Thymus (tissue), 11 donors: ENCODE measurements at regions not wholly inside any gene's neighbourhood (a gene's known extent, or its start where the extent isn't known, plus 50 kb on each side); places are given as distances from the start of the nearest gene placed in this dataset.

ENCODE experiments used
- DNase-seq, 9 donors: peaks; one replicate each; pipeline ENCODE4 v3.0.0-alpha.2; 2013; ENCODE audit warnings: low spot score in 9 of 9, low read depth in 6 of 9, missing footprints in 1 of 9
- H3K27ac ChIP-seq, 2 donors: one replicate each; pipeline ENCODE4 v1.5.1; 2013; ENCODE audit warnings: control low read depth in 1 of 2, low read depth in 1 of 2, low read length in 1 of 2, mild to moderate bottlenecking in 1 of 2, moderate library complexity in 1 of 2
- H3K27me3 ChIP-seq, 2 donors: one replicate each; pipeline ENCODE4 v1.5.1; 2013; ENCODE audit warnings: low read length in 1 of 2; ENCODE audit not compliant: control insufficient read depth in 2 of 2, insufficient read depth in 1 of 2
- H3K36me3 ChIP-seq, 2 donors: one replicate each; pipeline ENCODE4 v1.5.1; 2013; ENCODE audit warnings: low read length in 1 of 2, mild to moderate bottlenecking in 1 of 2, moderate library complexity in 1 of 2; ENCODE audit not compliant: control insufficient read depth in 2 of 2, insufficient read depth in 2 of 2
- H3K4me1 ChIP-seq, 2 donors: one replicate each; pipeline ENCODE4 v1.5.1; 2013; ENCODE audit warnings: low read length in 2 of 2; ENCODE audit not compliant: control insufficient read depth in 2 of 2, insufficient read depth in 2 of 2
- H3K4me3 ChIP-seq, 2 donors: one replicate each; pipeline ENCODE4 v1.5.1; 2013; ENCODE audit warnings: low read length in 2 of 2, control low read depth in 1 of 2, mild to moderate bottlenecking in 1 of 2
- H3K9me3 ChIP-seq, 2 donors: one replicate each; pipeline ENCODE4 v1.5.1; 2013; ENCODE audit warnings: low read length in 1 of 2, mild to moderate bottlenecking in 1 of 2; ENCODE audit not compliant: control insufficient read depth in 2 of 2, insufficient read depth in 1 of 2
- WGBS: extraction: QIAGEN DNeasy Blood & Tissue Kit; methylation state at CpG from one replicate; pipeline ENCODE4 v1.1.7; 2013; 5-methylcytosine and 5-hydroxymethylcytosine counted together
- donor health status: healthy.

- H3K36me3 ChIP-seq, result no peaks in the 10 kb centered on the region
- no peaks in the 10 kb centered on the region for H3K27me3 ChIP-seq
- DNase-seq, result no peak
- H3K9me3 ChIP-seq, result no peaks in the 10 kb centered on the region
- no peak overlapping the region for H3K4me3 ChIP-seq
- H3K4me1 ChIP-seq, result peaks cover 5 to 36% of the 10 kb centered on the region in 2 donors
- no peak overlapping the region for H3K27ac ChIP-seq
- 94% methylated on average over 11 of the region's 11 CpGs for WGBS
Measured at GRCh38 chr2:2638547-2639220, 307.6 kb upstream of the MYT1L start.

DNA sequence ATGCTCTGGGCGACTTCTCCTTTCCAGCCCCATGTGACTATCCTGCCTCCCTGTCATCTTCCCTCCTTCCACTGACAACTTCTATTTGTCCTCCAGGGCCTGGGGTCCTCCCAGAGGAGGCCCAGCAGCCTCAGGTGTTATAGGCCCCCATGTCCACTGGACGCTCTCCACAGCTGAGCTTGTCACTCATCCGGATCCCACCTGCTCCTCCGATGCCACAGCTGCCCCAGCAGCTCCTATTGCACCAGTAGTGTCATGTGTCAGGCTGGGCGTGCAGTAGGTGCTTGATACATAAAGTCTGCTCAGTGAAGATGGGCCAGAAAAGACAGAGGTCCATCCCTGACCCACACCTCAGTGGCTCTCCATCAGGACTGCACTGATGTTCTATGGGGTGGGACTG is 305.7 kb upstream of the MYT1L start:
- Histone ChIP-seq H3K4me1 (peaks cover 5 to 32% of the 10 kb centered on the region in 2 donors), H3K4me3 (no peak overlapping the region), H3K36me3 (no peaks in the 10 kb centered on the region), H3K27ac (no peak overlapping the region), H3K27me3 (no peaks in the 10 kb centered on the region), H3K9me3 (no peaks in the 10 kb centered on the region)
- DNase-seq, result no peak
- WGBS, result 93% methylated on average over 5 of the region's 5 CpGs

DNA sequence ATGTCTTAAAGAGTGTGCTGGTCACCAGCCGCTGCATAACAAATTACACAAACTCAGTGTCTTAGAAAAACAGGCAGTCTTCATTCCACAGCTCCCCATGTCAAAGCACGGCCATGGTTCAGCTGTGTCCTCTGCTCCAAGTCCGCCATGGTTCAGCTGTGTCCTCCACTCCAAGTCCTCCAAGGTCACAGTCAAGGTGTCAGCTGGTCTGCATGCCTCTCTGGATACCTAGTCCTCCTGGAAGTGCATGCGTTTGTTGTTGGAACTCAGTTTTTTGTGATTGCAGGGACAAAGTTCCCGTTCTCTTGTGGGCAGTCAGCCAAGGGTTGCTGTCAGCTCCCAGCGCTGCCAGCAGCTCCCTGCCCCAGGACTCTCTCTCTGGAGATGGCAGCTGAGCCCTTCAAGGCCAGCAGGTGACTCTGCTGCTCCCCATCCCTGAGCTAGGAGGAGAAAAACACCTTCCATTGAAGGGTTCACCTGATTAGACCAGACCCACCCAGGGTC is 304.0 kb upstream of the MYT1L start:
- H3K9me3 ChIP-seq, result no peaks in the 10 kb centered on the region
- H3K4me3 ChIP-seq, result no peak overlapping the region
- no peak for DNase-seq
- no peaks in the 10 kb centered on the region for H3K27me3 ChIP-seq
- peaks cover 3 to 15% of the 10 kb centered on the region in 2 donors for H3K4me1 ChIP-seq
- no peaks in the 10 kb centered on the region for H3K36me3 ChIP-seq
- H3K27ac ChIP-seq, result no peak overlapping the region
- 98% methylated on average over 6 of the region's 6 CpGs for WGBS

GRCh38 chr2:2633017-2633416 is 301.9 kb upstream of the MYT1L start:
- no peaks in the 10 kb centered on the region for H3K27me3 ChIP-seq
- no peak overlapping the region for H3K4me3 ChIP-seq
- no peaks in the 10 kb centered on the region for H3K36me3 ChIP-seq
- H3K4me1 ChIP-seq, result no peaks in the 10 kb centered on the region
- 91% methylated on average over 8 of the region's 8 CpGs for WGBS
- no peak overlapping the region for H3K27ac ChIP-seq
- no peak for DNase-seq
- no peaks in the 10 kb centered on the region for H3K9me3 ChIP-seq

- 94% methylated on average over 6 of the region's 6 CpGs for WGBS
- Histone ChIP-seq H3K9me3 (peaks cover 0 to 1% of the 10 kb centered on the region in 2 donors), H3K4me1 (no peaks in the 10 kb centered on the region), H3K27me3 (peaks cover 0 to 4% of the 10 kb centered on the region in 2 donors), H3K27ac (no peak overlapping the region), H3K4me3 (no peak overlapping the region), H3K36me3 (no peaks in the 10 kb centered on the region)
- no peak for DNase-seq
Measured at GRCh38 chr2:2623939-2624338, 292.9 kb upstream of the MYT1L start.

GRCh38 chr2:2621855-2622254 is 290.8 kb upstream of the MYT1L start:
- no peak for DNase-seq
- no peak overlapping the region for H3K27ac ChIP-seq
- H3K36me3 ChIP-seq, result no peaks in the 10 kb centered on the region
- H3K4me3 ChIP-seq, result no peak overlapping the region
- peaks cover 0 to 1% of the 10 kb centered on the region in 2 donors for H3K9me3 ChIP-seq
- no peaks in the 10 kb centered on the region for H3K4me1 ChIP-seq
- peaks cover 0 to 4% of the 10 kb centered on the region in 2 donors for H3K27me3 ChIP-seq
- 95% methylated on average over 8 of the region's 8 CpGs for WGBS

GRCh38 chr2:2620604-2621003 is 289.5 kb upstream of the MYT1L start:
- no peak overlapping the region for H3K4me3 ChIP-seq
- H3K9me3 ChIP-seq, result peaks cover 0 to 1% of the 10 kb centered on the region in 2 donors
- no peak for DNase-seq
- no peaks in the 10 kb centered on the region for H3K4me1 ChIP-seq
- peaks cover 0 to 4% of the 10 kb centered on the region in 2 donors for H3K27me3 ChIP-seq
- 67% methylated on average over 7 of the region's 7 CpGs for WGBS
- H3K36me3 ChIP-seq, result no peaks in the 10 kb centered on the region
- no peak overlapping the region for H3K27ac ChIP-seq

DNA sequence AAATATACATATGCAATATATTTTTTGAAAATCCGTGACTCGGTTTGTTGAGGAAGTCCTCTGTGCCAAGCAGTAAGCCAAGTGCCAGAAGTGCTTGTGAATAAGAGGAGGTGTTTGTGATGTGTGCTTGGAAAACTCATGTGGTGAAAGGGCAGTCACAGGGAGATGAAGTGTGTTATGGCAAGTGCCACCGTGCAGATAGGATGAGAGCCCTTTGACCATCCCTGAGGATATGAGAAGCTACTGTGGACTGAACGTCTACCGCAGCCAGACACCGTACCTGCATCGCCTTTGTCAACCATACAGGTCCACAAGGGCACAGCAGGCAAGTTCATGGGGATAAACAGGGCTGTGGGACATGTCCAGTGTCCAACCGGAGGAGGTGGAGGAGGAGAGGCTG is 288.9 kb upstream of the MYT1L start:
- H3K9me3 ChIP-seq, result peaks cover 0 to 1% of the 10 kb centered on the region in 2 donors
- WGBS, result 97% methylated on average over 8 of the region's 8 CpGs
- no peak overlapping the region for H3K4me3 ChIP-seq
- H3K36me3 ChIP-seq, result no peaks in the 10 kb centered on the region
- no peaks in the 10 kb centered on the region for H3K4me1 ChIP-seq
- no peak for DNase-seq
- H3K27me3 ChIP-seq, result peaks cover 0 to 4% of the 10 kb centered on the region in 2 donors
- H3K27ac ChIP-seq, result no peak overlapping the region

GRCh38 chr2:2614452-2614851 is 283.4 kb upstream of the MYT1L start:
- H3K4me3 ChIP-seq, result no peak overlapping the region
- no peak for DNase-seq
- peaks cover 0 to 11% of the 10 kb centered on the region in 2 donors for H3K4me1 ChIP-seq
- H3K36me3 ChIP-seq, result no peaks in the 10 kb centered on the region
- H3K9me3 ChIP-seq, result no peaks in the 10 kb centered on the region
- no peak overlapping the region for H3K27ac ChIP-seq
- WGBS, result 86% methylated on average over 9 of the region's 9 CpGs
- H3K27me3 ChIP-seq, result no peaks in the 10 kb centered on the region
